Stimulated activated CD4-positive, alpha-beta T cell treated with anti-CD3 and anti-CD28 coated beads, Interleukin-12 subunit alpha, Interleukin-12 subunit beta, amount 100 ng/mL, for 48 hours (primary cell): ENCODE measurements at regions not wholly inside any gene's neighbourhood (a gene's known extent, or its start where the extent isn't known, plus 50 kb on each side); places are given as distances from the start of the nearest gene placed in this dataset.

Experiments used
- DNase-seq, 3 donors: peaks; one replicate each; pipeline ENCODE4 v3.0.0-alpha.2; 2020; ENCODE audit warnings: low read depth in 2 of 3, low spot score in 1 of 3

DNA sequence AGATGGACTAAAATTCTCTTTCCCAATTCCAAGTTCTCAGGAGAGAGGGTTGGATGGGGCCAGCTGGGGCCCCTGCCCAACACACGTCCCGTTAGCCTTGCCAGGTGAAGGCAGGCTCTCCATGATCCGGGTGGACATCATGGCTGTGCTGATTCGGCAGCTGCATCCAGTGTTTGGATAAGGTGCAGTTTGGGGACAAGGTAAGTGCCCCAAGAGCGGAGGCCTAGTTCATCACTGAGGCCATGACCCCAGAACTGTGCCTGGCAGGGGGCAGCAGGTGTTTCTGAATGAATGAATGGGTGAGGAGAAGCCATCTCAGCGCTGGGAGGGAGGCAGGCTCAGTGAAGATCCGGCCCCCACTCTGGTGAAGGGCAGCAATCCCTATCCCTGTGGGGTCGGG is 520.4 kb downstream of the TBC1D22A start:
- no peak for DNase-seq

DNA sequence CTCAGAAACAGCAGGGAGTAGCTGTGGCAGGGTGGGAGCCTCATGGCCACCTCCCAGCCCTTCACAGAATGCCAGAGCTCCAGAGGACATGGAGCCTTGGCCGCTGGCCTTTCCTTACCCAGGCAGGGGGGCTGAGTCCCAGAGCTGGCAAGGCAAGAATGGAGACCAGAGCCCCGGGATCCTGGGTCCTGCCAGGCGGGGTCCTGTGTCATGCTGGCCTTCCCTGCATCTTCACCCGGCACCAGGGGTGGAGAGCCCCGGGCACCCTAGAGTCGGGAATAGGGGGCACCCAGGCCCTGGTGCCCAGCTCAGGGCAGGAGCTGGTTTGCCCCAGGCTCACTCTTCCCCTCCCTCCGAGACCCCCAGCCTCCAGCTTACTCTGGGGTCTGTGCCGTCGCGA is 519.9 kb downstream of the TBC1D22A start:
- no peak for DNase-seq

DNA sequence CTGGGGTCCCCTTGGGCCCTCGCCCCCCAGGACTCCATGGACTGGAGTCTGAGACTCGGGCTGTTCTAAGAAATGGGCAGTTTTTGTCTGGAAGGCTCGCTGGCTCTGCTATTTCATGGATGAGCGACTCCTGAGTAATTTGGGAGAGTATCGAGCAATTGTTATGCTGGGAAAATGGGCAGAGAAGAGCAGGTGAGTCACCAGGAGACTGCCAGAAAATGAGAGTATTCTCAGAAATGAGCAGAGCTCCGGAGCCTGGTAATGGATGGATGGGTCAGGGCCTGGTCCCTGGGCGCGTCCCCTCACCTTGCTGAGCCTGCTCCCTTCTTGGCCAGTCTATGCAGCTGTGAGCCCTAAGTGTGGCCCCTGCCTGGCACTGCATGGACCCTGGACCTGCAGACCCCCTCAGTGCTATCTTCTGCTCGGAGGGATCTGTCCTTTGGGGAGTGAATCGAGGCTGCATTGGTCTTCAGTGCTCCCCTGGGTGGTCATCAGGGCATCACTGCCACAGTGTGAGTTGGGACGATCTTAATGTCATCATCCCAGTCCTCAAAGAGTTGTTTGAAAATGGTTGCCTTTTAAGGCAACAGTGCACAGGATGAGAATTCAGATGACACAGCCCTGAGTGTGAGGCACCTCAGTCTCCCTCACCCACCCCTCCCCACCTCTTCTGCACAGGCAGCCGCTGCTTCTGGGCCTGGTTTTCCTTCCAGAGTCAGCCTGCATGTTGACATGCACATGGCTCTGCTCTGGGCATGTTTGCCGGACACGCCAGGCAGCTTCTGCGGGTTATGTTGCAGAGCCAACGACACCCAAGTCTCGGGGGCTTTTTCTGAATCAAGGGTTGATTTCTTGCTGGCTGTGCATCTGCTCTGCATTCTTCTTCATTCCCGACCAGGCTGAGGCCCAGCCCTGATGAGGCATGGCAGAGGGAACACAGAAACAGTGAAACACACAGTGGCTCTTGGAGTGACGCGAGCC is 519.0 kb downstream of the TBC1D22A start:
- no peak for DNase-seq

DNA sequence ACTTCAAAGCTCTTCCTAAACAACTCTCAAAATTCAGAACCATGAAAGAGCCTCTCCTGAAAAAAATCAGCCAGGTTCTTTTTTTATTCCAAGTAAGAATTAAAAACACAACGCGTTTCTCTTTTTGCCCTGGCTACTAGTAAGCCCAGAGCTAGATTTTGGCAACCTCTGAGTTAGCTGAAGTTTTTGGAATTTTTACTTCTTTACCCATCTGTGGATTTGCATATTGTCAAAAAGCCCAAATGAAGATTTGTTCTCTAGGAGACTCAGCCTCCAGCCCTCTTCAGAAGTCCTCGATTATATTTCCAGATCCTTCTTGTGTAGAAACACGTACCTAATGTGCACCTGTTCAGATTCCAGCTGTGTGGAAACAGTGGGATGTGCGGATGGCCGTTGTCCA is 517.9 kb downstream of the TBC1D22A start:
- no peak for DNase-seq

DNA sequence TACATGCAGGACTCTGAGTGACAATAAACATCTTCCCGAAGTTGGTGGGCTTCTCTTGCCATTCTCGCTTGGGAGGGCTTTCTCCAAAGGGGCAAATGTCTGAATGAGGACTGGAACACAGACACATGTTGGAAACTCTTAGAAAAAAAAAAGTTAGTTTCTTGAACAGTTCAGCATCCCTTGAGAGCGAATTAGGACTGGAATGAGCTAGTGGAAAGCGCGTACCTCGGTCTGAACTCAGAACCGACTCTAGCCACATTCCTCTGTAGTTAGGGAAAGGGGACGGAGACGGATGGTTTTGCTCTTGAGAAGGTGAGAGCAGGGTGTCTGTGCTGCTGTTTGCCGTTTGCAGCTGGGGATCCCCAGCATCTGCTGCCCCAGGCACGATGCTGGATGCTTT is 517.3 kb downstream of the TBC1D22A start:
- no peak for DNase-seq

DNA sequence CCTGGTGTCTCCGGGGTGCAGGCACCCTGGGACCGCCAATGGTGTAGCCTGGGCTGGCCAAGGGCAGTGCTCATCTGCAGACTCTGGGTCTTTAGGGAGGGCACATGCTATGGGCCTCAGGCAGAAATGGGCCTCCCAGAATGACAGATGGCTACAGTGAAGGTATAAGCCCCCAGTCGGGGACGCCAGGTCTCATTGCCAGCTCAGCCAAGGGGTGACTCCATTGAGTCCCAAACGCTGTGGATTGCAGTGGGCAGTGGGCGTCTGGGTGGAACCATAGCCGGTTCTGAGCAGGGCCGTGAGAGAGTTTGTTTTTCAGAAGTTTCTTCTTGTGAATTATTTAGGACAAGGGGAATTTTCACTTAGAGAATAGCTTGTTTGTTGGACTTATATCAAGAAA is 516.9 kb downstream of the TBC1D22A start:
- no peak for DNase-seq

DNA sequence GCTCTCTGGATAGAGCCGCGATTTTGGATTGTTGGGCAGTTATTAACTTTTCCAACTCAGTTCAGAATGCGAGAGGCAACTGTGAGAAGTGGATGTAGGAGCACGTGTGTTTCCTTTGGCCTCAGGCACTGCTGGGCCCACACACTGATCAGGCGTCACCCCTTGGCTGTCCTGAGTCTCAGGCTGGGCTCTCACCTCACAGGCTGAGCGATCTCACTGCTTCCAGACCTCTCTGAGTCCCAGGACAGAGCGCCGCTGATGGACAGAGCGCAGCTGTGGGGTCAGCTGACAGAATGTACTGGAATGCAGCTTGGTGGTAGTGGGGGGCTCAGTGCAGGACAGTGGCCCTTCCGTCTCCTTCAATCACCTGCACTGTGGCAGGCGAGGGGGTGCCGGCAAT is 516.2 kb downstream of the TBC1D22A start:
- DNase-seq = no peak

DNA sequence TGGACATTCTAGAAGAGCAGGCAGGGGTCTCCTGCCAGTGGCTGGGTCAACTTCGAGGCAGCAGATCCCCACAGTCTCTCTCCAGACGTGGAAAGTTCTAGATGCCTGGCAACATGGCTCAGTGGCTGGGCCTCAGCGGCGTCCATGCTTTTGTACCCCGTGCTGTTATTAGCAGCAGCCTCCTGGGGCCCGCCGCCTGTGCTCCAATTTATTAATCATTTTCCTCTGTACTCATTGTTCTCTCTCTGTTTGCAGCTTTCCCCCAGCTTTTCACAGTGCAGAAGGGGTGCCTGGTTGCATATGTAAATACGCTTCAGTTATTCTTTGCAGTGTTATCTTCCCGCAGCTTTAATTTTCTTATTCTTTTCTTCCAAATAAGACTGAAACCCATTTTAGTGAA is 515.1 kb downstream of the TBC1D22A start:
- DNase-seq = no peak

DNA sequence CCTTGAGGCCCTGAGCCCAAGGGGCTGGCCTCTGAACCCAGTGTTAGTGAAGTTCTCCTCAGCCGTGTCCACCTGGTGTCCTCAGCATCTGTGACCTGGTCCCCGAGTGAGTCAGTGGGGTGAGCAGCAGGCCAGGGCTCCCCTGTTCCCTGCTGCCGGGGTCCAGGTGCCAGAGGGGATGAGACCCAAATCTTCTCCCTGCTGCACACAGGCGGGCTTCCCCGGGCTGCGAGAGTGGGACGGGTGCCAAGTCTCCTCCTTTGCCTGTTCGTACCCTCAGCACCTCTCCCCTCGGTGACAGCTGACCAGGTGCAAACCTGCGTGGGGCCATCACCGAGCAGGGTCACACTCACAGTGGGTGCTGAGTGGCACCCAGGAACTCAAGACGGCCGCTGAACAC is 514.5 kb downstream of the TBC1D22A start:
- DNase-seq = no peak

DNA sequence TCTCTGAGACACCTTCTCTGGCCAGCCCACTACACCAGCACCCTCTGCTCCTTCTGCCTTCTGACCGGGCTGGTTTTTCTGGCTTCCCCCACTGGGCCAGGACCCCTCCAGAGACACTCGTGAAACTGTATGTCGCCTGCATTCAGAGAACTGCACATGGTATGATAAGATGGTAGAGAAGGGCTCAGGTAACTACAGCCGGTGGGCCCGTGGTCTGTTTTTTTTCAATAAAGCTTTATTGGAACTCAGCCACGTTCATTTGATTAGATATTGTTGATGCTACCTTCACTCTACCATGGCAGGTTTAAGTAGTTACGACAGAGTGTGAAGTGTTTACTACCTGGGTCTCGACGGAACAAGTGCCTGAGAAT is 514.0 kb downstream of the TBC1D22A start:
- no peak for DNase-seq

DNA sequence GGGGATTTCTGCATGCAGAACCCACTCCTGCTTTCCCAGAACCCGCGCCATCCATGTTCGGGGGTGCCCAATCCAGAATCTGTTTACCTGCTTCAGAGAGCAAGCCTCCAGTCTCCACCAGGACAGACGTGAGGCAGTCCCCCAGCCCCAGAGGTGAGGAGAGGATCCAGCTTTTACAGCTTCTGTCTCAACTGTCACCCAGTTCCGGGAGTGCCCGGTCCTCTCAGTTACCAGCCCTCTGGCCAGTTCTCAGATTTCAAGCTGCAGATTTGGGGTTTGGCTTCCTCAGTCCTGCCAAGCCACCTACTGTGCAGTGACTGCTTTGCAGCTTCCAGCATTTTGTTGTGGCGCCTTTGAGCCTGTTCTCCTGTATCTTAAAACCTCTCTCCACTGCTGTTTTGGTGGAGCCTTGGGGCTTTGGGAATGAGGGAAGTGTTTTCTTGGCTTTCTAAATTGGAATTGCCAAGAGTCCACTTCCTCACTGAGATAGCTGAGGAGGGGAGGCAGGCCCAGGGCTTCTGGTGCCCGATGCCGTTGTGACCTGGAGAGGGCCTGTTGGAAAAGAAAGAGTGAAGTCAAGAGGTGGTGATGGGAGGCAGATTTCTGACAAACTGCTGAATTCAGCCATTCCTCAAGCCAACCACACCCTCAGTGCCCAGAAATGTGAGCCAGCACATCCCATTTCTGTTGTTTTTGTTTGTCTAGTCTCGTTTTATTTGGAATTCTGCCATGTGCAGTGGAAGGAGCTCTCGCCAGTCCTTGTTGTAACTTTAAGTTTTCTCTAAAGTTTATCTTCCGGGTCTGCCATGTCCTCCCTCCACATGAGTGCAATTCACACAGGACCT is 513.4 kb downstream of the TBC1D22A start:
- DNase-seq = no peak

DNA sequence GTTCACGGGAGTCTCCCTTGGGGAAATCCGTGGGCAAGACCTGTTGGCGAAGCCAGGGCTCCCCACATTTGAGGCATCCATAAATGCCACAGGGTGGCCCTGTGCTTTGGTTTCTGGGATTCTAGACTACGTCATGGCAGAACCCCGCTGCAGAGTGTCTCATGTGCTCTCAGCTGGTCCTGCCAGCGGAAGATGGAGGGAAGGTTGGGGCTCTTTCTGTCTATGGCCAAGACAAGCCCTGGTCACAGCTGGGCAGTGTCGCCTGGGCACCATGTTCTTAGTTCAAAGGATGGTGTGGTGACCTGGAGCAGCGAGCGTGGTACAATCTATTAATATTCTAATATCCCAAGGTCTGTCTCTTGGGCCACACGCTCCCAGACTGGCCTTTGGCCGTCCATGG is 511.7 kb downstream of the TBC1D22A start:
- DNase-seq = no peak

DNA sequence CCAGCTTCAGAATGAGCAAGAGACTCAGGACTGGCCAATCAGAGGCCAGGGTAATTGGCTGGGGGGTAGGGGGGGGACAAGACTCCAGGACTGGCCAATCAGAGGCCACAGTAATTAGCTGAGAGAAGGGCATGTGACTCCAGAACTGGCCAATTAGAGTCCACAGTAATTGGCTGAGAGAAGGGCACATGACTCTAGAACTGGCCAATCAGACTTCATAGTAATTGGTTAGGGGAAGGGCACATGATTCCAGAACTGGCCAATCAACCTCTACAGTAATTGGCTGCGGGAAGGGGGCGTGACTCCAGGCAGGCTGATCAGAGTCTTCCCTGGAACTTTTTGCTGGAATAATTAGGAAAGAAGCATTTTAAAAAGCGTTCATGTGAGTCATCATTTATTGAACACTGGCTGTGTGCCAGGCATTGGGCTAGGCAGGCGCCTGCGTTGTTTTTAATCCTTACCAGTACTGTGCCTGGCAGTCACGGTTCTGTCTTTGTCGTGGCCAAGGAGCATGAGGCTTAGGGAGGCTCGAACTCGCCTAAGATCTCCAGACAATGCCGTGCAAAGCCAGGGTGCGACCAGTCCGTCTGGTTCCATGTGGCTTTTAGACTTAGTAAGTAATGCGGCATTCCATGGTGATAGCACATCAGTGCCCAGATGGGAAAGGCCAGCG is 508.1 kb downstream of the TBC1D22A start:
- DNase-seq = no peak

DNA sequence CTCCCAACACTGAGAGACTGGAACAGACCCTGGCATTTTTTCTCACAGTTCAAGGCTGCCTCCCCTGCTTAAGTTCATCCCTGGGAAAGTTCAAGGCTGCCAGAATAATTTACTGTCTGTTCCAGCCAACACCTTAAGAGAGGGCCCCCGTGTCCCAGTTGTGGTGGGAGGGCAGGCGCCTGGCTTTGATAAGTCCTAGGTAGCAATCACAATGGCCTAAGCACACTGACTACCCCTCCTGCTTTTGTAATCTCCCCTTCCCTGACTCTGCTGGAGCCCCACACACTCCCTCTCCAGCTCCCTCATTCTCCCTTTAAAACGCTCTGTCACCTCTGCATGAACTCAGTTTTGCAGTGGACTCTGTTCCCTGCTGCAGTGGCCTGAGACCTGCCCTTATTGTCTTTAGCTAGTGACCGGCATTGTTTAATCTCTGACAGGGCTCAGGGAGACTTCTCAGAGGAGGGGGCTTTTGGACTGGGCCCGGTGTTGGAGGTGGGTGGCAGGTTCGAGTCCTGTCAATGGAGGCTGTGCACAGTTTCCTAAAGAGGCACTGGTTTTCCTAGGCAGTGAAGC is 507.2 kb downstream of the TBC1D22A start:
- no peak for DNase-seq

DNA sequence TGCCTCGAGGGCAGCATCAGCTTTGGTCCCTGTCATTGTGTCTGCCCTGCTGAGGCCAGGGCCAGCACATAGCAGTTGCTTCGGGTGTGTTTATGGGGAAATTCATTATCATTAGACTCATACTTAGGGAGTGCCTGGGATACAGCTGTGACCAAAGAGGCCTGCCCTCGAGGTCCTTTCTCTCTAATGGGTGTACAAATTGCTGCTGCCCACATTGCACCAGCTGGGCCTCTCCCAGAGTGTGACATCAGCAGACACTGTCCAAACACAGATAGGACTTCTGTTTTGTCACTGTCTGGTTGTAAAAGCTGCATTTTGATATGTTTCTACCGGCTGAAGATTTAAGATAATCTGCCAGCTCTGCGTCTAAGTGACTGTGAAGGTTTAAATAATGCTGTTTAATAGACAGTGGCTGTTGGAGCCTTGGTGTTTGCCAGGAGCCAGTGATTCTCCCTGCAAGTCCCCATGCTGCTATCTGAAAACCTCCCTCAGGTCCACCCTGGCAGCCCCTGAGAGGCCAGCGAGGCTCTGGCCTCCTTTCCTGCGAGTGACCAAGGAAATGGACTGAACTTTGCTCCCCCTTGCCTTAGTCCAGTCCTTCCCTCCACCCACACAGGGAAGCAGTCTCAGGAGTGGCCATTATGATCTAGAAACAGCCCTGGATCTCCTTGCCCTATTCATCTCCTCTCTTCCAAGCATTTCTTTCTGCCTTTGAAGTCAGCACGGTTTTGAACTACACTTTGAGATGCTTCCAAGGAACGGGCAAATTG is 505.2 kb downstream of the TBC1D22A start:
- DNase-seq = no peak

DNA sequence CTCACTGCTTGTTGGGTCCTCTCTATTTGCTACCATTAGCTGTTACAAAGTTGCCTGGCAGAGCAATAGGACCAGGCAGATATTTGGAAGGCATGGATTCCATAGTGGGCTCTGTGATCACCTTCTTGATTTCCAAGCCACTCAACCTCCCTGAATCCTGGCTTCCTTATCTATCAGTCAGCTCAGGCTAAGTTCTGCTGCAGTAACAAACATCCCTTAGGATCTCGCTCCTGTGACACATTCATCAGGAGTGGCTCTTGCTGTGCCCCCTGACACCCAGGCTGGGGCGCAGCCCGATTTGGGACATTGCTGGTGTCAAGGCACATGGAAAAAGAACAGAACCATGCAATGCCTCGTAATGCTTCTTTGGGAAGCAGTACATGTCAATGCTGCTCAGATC is 503.9 kb downstream of the TBC1D22A start:
- DNase-seq = no peak

DNA sequence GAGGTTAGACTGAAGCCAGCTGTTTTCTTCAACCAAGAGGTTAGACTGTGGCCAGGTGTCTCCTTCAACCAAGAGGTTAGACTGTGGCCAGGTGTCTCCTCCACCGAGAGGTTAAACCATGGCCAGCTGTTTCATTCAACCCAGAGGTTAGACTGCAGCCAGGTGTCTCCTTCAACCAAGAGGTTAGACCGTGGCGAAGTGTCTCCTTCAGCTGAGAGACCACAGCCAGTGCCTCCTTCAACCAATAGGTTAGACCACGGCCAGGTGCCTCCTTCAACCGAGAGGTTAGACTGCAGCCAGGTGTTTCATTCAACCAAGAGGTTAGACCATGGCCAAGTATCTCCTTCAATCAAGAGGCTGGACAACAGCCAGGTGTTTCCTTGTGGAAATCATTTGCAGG is 498.1 kb downstream of the TBC1D22A start:
- DNase-seq = no peak

DNA sequence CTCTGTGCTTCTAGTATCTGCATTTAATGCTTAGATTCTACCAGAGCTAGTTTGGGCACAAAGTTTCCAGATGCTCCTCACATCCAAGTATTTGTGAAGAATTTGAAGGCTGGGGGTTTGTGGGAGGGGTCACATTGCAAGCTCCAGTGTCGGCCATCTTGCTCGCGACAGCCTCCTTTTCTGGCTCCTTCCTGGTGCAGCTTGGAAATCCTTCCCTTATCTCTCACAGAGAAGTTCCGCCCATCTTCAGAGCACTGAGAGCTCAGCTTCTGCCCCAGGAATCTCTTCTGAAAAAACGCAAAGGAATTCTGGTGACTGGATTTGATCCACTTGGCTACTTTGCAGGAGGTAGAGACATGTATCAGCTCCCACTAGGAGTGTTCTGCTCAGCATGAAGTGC is 497.5 kb downstream of the TBC1D22A start:
- DNase-seq = no peak

DNA sequence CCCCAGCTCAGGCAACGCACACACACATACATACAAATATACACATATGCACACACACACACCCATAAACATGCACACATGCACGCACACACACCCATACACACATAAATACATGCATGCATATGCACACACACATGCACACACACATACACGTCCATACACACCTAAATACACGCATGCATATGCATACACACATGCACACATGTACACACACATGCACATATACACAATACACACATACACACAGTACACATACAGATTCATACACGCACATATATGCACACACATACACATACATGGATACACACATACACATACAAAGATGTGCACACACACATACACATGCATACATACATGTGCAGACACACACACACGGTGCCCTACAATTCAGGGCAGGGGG is 496.6 kb downstream of the TBC1D22A start:
- DNase-seq = no peak

DNA sequence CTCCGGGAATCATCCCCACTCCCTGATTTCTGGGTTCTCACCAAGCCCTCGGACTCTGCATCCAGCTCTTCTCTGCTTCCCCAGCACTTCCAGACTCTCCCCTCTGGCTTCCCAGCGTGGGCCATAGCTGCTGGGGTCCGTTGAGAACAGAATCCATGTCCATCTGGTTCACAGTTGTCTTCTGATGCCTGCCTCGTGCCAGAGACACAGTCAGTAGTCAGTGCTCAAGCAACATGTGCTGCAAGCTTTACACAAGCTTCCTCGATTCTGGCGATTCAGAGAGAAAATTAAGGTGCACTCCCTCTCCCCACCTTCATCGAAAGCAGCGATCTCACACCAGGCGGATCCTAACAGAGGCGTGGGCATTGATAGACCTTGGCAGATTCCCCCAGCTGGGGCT is 495.5 kb downstream of the TBC1D22A start:
- DNase-seq = no peak

DNA sequence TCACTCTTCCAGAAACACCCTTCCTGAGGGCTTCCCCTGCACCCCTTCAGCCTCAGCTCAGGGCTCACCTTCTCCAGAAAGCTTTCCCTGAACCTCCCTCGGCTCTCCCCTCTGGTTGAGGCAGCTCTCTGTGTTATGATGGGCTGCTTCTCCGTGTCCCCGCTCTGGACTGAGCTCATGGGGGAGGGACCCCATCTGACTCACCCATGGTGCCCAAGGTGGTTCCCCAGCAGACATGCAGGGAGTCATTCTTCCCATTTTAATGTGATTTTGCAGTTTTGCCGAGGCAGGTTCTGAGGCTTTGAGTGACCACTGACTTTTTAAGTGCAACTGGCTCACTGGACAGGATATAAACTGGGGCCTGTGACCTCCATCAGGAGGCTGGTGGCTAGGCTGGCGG is 495.1 kb downstream of the TBC1D22A start:
- DNase-seq = no peak
